GM21515 (cell line): ENCODE measurements at regions not wholly inside any gene's neighbourhood (a gene's known extent, or its start where the extent isn't known, plus 50 kb on each side); places are given as distances from the start of the nearest gene placed in this dataset.
"Not testable (repeated sequence)": the region's sequence is repeated elsewhere in the genome, so short reads cannot be mapped to it uniquely, and the experiment has no call there.

Experiments used
- ATAC-seq: cut with Tn5 transposase; IDR thresholded peaks from one replicate; pipeline ENCODE4 v1.9.1; 2021; ENCODE audit not compliant: unreplicated experiment

DNA sequence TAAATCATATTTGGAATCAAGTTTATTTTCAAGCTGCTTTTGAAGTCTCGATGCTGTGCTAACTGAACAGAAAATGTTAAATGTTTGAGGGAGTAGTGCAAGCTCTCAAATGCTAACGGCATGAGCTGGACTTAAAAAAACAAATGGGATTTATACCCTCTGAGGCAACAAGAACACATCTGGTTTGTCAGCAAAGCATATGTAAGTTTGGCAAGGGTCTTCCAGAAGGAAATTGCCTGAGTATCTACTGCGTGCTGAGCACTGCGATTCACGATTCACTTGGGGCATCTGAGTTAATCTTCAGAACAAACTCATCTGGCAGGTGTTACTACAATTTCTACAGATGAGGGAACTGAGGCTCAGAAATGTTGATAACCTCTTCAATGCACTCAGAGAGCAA lies 98.4 kb upstream of the C9orf72 start:
- ATAC-seq, result no peak

DNA sequence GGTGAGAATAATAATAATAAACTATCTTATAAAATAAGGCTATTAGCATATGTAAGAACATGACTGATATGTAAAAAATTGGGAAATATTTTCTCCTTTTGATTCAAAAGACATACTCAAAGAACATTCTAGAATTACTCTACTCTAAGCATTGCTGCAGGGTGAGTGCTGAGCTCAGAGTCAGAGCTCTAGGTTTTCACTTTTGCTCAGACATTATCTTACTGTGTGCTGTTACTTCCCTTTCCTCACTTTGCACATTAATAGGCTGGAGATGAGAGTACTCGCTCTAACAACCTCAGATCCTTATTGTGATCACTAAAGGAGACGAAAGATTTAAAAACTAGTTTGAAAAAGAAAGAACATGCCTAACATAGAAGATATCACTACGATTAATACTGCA lies 99.4 kb upstream of the C9orf72 start:
- ATAC-seq, result no peak

DNA sequence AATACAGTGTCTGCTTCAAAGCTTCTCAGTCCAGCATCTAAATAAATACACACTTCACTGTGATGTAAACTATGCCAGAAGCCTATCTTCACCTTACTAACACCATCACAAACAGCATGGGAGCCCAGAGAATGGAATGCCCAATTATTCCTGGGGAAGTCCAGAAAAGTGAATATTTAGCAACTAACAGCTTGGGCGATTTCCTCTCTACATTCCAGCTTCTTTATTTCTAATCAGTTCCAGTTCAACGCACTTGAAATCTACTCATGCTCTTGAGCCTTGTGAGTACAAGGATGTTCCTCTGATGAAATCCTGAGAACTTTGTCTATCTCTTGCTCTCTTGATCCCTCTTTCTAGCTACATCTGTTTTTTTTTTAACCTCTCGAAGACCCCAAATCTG lies 100.4 kb upstream of the C9orf72 start:
- no peak for ATAC-seq

DNA sequence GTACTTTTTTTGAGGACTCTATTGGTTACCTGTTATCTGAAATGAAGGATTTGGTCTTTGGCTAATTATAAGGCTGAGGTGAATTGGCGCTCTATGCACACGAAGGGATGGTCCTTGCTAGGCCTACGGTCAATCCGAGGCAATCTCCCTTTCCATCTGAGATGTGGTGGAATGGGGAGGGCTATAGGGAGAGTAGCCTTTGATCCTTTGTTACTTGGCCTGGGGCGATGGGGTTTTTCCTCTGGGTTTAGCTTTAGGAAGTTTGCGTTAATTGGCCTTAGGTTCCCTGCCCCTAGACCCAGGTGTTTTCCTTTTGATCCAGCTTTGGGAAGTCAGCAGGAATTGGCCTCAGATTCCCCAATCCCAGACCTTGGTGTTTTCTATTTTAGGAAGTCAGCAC lies 102.1 kb upstream of the C9orf72 start:
- ATAC-seq, result no peak

DNA sequence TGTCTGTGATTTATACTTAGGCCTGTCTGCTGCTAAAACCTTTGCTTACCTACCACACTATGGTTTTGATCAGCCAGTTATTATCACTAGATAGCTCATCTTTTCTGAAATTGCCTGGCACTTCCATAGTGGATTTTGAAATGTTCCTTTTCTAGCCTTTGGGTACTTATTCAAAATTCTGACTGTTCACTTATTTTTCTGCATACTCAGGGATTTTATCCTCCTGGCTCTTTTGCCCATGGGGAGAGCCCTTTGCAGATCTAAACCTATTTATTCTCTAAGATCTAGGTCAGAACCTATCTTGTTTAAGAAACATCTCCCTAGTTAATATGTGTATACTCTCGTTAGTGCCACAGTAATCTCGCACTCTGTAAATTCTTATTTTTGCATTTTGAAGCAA lies 103.5 kb upstream of the C9orf72 start:
- ATAC-seq, result no peak

DNA sequence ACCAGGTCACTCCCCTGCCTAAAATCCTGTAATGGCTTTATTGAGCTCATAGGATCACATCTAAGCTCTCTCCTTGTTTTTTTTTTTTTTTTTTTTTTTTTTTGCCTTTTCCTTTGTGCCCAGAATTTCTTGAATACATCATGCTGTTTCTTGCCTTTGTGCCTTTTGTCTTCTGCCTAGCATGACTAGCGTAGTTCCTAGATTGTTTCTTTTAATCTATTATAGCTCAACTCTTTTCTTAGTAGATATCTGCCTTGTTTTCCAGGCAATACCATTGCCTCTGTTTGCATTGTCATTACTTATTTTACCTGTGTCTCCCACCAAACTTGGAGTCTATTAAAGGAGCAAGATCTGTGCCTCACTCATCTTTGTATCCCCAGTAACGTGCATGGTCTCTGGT lies 106.1 kb upstream of the C9orf72 start:
- no peak for ATAC-seq

DNA sequence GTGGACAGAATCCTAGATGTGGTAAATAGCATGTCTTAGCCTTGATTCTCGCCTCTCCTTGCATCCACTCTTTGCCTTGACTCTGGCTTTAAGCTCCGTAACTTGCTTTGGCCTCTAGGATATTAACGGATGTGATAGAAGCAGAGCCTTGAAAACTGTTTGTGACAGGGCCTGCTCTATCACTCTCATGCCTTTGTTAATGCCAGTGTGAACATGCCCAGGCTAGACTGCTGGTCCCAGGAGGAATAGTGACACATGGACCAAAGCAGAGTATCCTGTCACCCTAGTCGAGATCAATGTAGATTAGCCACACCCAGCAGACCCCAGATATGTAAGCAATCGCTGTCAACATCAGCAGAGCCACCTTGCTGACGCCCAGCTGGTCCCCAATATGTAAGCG lies 109.9 kb upstream of the C9orf72 start:
- ATAC-seq, result no peak

DNA sequence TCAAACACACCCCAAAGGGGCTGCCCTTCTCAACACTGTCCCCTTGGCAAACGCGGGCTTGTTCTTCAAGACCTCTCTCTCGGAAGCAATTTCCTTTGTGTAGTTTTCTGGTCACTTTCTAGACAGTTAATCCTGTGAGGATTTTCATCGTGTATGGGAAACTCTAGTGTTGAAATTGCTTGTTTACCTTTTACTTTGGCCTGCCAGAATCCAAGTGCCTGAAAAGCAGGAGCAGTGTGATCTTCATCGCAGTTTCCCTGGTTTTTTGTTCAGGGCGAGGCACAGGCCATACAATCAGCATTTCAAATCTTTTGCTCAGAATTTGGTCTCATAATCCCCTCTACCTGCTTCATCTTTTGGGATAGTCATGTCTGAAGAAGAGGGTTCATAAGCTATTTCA lies 115.7 kb upstream of the C9orf72 start:
- ATAC-seq, result no peak

DNA sequence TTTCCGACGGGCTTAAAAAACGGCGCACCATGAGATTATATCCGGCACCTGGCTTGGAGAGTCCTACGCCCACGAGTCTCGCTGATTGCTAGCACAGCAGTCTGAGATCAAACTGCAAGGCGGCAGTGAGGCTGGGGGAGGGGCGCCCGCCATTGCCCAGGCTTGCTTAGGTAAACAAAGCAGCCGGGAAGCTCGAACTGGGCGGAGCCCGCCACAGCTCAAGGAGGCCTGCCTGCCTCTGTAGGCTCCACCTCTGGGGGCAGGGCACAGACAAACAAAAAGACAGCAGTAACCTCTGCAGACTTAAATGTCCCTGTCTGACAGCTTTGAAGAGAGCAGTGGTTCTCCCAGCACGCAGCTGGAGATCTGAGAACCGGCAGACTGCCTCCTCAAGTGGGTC lies 117.5 kb upstream of the C9orf72 start:
- not testable (repeated sequence) for ATAC-seq

DNA sequence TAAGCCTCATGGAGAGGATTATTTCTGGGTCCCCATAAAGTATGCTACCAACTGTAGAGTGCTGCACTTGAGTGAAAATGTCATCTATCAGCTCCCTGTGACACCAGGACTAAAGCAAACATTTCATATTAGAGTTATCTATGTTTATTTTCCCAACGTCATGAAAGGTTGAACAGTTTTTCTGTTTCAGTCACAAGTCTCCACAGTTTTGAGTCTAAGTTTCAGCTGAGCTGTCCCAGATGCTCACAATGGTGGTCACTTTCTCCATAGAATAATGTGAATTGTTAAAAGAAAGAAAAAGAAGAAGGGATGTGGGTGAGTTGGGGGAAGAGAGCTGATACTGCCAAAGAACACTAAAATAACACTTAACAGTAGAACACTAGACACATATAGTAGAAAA lies 126.3 kb upstream of the C9orf72 start:
- no peak for ATAC-seq

DNA sequence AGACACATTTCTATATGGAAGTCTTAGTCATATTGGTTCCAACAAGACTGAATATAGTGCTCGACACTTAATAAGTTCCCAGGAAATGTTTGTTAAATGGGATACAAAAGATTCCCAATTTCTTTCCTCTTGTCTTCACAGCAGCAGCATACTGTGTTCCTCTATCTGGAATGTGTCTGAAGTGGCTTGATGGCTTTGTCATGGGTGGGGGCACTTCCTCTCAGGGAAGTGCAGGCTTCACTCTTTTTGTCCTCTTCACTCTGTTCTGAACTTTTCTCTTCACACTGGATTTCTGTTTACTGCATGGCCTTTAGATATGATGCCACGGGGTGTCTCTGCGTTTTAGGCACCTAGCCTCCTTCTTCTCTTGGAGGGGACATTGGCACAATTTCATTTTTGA lies 127.7 kb upstream of the C9orf72 start:
- no peak for ATAC-seq

DNA sequence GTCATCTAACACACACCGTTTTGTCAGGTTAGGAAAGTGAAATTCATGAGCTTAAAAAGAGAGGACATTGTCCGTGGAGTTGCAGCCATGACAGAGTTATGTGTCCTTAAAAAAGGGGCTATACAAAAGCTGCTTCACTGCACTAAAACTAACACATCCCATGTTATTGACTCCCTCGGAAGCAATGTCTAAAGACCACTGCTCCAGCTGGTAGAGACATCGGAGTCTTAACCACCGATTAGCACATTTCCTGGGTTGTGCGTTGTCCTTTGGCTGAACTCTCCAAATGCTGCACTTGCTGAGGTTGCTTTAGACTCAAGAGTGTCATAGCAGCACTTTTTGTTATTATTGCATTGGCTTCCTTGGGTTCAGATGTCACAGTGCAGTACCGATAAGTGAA lies 128.3 kb upstream of the C9orf72 start:
- ATAC-seq, result no peak

DNA sequence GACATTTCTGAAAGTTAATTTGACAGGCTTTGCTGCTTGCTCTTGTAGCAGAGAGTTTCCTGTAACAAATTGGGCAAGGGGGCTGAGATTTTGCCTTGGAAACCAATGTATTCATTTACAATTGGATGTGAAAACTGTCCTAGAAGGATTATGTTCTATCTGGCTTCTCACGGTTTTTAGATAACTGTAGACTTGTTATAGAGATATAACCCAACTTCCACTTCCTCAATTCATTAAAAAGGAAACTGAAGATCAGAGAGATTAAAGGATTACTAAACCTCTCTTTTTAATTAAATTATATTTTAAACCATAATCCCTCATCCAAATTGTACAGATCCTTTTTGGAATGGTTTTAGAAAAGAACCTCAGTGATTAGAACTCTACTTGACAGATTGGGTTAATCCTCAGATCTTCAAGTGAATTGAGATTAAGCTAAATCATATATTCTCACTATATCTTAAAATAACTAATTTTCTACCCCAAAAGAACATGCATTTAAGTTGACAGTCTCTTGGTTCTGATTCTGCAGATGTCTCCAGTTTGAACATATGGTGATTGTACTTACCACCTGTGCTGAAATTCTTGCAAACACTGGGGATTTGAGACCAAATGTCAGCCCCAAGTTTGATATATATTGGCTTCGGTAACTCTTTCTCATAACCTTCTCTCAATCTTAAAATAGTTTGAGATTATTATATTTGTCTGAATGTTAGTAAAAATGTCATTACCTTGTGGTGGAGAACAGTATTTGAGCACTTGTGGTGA lies 130.1 kb upstream of the C9orf72 start:
- no peak for ATAC-seq

DNA sequence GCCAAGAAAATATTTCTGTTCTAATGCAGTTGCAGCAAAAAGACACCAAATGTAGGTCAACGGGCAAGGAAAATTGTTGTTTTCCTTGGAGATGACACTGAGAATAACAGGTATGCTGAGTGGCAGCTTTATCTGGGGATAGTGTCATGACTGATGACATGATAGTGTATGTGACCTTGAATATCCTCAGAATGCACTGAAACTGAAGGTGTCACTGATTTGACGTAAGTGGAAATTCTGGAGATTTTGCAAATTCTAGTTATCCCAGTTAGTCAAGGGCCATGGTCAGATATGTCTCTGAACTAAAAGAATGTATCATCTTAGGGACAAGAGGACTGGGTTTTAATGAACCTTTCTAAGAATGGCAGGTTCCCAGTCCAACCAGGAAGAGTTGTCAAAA lies 138.0 kb upstream of the C9orf72 start:
- no peak for ATAC-seq

DNA sequence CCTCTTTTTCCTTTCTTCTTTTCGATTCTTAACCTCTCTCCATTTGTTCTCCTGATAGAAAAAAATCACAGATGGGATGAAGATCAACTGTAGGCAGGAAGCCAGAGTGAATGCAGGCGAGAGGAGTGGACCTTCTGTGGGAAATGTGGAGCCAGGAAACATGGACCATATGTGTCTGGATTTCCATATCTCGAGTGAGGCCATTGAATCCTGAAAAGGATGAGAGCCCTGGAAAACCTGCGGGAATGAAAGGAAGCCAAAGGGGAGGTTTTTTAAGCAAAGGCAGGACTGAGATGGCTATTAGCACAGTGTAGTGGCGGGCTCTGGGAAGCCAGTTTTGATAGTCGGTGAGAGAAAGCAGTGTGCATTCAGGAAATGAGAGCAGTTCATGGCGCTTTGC lies 139.5 kb upstream of the C9orf72 start:
- ATAC-seq, result no peak

DNA sequence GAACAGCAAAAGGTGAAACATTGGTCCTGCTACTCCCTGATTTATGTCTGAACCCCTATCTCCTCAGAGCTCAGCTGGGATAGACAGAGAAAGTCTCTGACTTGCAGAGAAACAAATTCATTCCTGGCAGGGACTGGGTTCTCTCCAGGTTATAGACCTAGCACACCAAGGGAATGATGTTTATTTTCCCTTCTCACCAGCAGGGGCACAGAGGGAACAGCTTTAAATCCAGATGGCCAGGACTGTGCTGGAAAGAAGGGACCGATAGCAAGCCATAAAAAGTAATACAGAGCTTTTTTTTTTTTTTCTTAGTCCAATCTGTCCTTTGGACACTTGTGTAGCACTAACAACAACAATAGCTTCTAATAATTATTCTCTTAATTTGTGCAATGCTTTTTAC lies 141.1 kb upstream of the C9orf72 start:
- ATAC-seq, result no peak

DNA sequence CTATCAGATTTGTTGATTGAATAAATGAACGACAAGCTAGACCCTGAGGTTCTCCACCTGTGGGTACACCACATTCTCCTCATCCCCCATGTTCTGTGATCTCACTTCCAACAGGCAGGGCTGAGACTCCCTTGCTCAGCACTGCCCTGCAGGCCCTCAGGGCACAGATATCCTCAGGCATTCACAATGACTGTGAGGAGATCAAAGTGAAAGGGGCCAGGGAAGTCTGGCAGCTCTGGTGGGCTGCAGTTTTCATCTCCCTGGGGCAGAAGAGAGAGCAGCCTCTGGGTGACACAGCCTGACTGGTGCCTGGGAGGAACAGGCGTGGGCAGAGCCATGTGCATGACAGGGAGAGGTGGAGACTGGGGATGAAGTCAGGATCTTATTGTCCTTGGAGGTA lies 142.4 kb upstream of the C9orf72 start:
- ATAC-seq, result no peak

DNA sequence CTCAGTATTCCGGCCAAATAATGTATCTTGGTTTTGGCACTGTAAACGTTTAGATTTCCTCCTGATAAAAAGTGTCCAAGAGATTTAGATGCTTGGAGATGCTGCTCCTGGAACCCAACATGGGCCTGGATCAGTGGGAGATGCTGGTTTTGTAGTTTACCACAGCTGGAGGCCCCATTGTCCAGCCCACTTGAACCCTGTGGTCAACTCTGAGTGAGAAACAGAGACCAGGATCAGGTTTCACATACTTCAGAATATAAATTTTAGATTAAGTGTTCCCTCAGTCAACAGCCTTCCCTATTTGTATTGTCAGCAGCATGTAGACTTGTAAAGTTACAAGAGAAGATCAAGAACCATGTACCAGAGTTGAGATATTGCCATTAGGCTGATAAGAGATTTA lies 144.7 kb upstream of the C9orf72 start:
- ATAC-seq, result no peak

DNA sequence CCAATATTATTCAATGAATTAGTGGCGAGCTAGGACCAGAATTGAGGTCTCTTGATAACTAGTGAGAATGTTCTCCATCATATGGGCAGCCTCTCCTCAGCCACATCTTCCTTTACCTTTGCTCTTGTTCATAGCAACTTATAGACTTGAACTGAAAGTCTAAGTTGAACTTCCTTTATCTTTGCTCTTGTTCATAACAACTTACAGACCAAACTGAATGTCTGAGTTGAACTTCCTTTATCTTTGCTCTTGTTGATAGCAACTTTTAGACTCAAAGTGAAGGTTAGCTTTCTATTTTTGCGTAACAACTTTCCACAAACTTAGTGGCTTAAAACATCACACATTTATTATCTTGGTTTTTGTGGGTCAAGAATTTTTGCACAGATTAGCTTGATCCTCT lies 146.4 kb upstream of the C9orf72 start:
- no peak for ATAC-seq

DNA sequence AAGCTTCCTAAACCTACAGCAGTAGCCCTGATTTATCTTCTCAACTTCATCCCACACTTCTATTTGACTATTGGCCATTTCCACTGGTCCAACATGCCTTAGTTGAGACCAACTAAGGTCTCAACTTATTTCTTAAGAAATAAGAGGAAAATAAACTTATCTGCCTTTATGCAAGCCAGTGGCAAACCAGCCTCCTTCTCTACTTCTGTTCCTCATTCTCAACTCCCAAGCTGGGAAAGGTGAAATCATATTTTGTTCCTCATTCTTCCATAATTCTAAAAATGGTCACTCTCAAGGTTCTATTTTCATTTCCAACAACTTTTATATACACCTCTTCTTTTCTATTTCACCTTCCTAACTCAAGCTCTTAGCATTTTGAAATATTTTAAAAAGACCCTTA lies 149.6 kb upstream of the C9orf72 start:
- no peak for ATAC-seq

DNA sequence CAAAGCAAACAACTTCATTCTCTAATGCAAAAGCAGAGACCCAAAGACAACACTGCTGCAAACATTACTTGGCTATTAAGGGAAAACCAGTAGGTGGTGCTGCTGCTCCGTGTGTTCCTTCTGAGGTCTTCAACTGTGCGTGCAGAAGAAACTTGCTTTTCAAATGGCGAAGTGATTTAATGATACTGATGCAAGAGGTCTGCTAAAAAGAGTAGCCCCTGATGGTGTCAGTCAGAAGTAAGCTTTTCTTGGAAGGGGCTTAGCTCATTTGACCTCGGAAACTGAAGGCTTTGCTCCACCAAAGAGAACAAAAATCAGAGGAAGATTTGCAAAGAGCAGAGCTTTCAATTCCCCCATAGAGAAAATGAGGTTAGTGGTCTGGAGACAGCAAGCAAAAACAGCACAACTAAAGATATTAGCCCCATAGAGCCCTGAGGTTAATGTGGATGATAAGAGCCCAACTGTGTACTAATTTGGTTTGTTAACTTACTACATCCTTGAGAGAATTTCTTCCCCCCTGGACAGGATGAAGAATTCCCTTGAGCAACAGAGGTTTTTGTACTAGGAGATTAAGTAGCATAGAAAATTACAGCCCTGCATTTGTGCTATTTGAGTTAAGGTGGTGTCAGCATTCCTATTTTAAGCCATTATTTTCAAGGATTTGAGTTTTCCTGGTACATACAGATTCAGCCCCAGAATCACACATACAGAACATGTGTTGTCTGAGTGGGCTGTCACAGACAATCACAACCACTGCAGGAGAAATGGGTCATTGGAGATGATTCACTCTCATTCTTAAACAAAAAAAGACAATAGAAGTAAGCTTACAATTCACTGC lies 153.2 kb upstream of the C9orf72 start:
- peak; percentile 91 for ATAC-seq

DNA sequence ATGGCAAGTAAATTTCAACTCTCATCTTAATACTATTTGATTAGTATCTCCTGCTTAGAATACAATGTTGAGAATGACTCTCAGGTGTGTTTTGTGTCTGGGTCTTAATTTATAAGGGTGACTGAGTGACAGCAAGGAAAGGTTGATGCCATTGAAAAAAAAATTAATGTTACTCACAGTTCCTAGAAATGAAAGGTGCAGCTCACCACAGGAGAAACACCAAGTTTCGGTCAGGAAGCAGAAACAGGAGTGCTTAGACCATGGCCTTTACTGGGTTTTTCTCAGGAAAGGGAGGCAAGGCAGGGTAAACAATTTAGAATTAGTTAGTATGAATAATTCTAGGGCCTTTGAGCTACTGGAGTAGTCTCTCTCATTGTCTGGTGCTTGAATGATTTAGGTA lies 159.2 kb upstream of the C9orf72 start:
- no peak for ATAC-seq

DNA sequence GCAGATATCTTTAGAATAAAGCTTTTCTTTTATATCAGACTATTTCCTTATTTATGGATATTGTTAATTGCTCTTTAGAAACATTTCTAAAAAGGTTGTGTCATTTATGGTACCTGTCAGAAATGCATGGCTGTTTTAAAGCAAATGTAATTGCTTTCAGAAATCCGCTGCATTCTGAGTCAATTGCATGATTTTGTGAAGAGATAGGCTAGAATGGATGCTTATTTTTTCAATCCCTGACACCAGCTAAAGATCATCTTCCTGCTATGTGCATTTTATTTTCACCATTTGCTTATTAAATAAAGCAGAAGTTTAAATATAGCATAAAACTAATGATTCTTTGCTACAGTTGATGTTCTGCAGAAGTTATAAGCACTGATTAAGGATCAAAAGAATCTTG lies 170.2 kb upstream of the C9orf72 start:
- ATAC-seq, result no peak
